ENCODE measurements at regions not wholly inside any gene's neighbourhood (a gene's known extent, or its start where the extent isn't known, plus 50 kb on each side); places are given as distances from the start of the nearest gene placed in this dataset.

GRCh38 chr22:48161298-48161697, 1398.8 kb downstream of the TBC1D22A start:
- H3K27ac ChIP-seq = no peak overlapping the region
- no peak for TF ChIP-seq ZFX (IDR thresholded peaks at IDR 0.05; ENCODE audit: borderline replicate concordance)
- TF ChIP-seq, protein P1, sequence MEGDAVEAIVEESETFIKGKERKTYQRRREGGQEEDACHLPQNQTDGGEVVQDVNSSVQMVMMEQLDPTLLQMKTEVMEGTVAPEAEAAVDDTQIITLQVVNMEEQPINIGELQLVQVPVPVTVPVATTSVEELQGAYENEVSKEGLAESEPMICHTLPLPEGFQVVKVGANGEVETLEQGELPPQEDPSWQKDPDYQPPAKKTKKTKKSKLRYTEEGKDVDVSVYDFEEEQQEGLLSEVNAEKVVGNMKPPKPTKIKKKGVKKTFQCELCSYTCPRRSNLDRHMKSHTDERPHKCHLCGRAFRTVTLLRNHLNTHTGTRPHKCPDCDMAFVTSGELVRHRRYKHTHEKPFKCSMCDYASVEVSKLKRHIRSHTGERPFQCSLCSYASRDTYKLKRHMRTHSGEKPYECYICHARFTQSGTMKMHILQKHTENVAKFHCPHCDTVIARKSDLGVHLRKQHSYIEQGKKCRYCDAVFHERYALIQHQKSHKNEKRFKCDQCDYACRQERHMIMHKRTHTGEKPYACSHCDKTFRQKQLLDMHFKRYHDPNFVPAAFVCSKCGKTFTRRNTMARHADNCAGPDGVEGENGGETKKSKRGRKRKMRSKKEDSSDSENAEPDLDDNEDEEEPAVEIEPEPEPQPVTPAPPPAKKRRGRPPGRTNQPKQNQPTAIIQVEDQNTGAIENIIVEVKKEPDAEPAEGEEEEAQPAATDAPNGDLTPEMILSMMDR (IDR thresholded peaks at IDR 0.05) = no peak

GRCh38 chr22:48157676-48158075, 1395.2 kb downstream of the TBC1D22A start:
- TF ChIP-seq, protein P1 (IDR thresholded peaks at IDR 0.05) = no peak
- TF ChIP-seq ZFX (IDR thresholded peaks at IDR 0.05; ENCODE audit: borderline replicate concordance) = no peak
- H3K27ac ChIP-seq = no peak overlapping the region

DNA sequence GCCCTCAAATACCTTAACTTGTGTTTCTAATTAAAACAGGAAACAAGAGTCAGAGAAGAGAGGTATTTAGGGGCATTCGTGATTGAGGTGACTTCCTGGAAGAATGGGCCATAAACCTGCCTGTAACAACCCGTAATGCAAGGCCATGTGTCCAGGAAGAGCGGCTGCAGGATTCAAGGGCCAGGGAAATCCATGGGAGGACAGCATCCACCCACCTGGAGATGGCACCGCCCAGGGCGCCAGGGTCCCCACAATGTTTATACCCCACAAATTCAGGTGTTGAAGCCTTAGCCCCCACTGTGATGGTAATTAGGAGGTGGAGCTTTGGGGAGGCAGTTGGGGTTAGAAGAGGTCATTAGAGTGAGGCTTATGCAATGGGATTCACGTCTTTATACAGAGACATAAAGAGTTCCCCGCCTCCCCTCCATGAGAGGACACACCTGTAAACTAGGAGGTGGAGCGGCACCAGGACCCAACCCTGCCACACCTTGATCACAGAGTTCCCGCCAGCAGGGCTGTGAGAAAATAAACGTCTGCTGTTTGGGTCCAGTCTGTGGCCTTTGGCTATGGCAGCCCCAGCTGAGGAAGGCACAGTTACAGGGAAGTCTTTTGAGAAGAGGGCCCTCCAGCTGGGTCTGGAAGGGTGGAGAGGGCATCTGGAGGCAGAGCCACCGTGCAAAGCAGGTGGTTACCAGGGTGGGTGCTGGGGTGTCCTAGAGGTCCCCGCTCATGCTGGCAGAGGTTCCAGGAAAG, 1394.3 kb downstream of the TBC1D22A start:
- no peak overlapping the region for H3K27ac ChIP-seq
- TF ChIP-seq, protein P1 (IDR thresholded peaks at IDR 0.05) = no peak
- TF ChIP-seq ZFX (IDR thresholded peaks at IDR 0.05; ENCODE audit: borderline replicate concordance) = no peak

DNA sequence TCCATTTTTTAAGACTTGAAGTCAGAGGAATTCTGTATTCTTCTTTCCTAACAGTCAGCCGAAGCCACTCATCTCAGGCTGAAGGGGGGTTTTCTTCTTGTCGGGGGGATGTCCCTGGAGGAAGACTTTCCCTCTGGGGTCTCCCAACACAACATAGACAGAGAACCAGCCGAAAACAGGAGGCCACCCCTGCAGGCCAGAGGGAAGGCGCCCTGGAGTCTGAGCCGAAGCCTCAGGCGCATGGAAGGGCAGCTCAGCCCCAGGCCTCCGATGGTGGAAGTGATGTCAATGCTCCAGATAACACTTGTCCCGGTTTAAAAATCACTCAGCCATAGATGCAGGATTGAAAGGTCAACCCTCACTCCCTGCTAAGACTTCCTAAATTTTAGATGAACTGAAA, 1393.0 kb downstream of the TBC1D22A start:
- H3K27ac ChIP-seq = no peak overlapping the region
- no peak for TF ChIP-seq ZFX (IDR thresholded peaks at IDR 0.05; ENCODE audit: borderline replicate concordance)
- TF ChIP-seq, protein P1 (IDR thresholded peaks at IDR 0.05) = no peak

DNA sequence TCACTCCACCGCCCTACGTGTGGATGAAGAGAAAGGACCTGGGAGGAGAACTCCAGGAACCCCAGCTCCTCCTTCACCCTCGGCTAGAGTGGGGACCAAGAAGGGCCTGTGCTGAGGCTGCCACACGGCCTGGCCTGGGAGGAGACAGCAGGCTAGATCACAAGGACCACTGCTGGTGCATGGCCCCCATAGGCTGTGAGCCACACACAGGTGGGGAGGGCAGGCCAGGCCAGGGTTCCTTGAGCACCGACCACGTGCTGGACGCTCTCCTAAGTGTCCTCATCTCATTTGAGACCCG, 1392.4 kb downstream of the TBC1D22A start:
- no peak overlapping the region for H3K27ac ChIP-seq
- no peak for TF ChIP-seq ZFX (IDR thresholded peaks at IDR 0.05; ENCODE audit: borderline replicate concordance)
- TF ChIP-seq, protein P1 (IDR thresholded peaks at IDR 0.05) = no peak

DNA sequence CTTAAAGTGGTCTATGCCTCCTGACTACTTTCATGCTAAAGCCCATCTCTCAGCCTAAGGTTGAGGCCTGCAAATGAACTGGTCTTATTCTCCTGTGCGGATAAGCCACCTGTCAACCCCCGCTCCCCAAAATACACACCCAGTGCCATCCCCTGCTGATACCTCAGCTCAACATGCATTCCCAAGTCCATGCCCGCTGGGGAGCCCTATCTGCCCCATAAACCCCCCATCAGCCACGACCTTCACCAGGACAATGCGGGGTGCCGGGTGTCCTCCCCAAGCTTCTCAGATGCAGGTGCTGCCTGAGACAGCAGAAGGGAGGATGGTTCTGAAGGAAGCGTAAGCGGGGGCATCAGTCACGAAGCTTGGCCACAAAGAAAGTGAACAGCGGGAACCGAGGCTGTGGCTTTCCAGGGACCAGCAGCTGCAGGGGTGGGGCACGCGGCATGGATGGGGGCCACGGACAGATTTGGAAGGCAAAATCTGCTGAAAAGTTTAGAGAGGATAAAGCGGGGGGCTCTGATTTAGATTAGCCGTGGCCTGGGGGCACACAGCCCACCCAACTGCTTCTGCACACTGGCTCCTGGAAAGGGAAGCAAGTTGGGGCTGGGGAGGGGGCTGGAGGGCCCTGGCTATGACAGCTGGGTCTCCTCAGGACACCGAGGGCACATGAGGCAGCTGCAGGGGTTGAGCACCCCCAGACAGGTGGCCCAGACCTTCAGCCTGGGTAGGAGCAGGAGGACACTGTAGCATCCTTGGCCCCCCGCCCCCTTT, 1391.9 kb downstream of the TBC1D22A start:
- H3K27ac ChIP-seq = no peak overlapping the region
- TF ChIP-seq, protein P1 (IDR thresholded peaks at IDR 0.05) = no peak
- TF ChIP-seq ZFX (IDR thresholded peaks at IDR 0.05; ENCODE audit: borderline replicate concordance) = no peak

GRCh38 chr22:48153726-48154125, 1391.3 kb downstream of the TBC1D22A start:
- TF ChIP-seq, protein P1 (IDR thresholded peaks at IDR 0.05) = no peak
- no peak for TF ChIP-seq ZFX (IDR thresholded peaks at IDR 0.05; ENCODE audit: borderline replicate concordance)

More at GRCh38 chr22:48153726-48154125, 1391.3 kb downstream of the TBC1D22A start:
- no peak overlapping the region for H3K27ac ChIP-seq
